ENCODE measurements at regions not wholly inside any gene's neighbourhood (a gene's known extent, or its start where the extent isn't known, plus 50 kb on each side); places are given as distances from the start of the nearest gene placed in this dataset.

DNA sequence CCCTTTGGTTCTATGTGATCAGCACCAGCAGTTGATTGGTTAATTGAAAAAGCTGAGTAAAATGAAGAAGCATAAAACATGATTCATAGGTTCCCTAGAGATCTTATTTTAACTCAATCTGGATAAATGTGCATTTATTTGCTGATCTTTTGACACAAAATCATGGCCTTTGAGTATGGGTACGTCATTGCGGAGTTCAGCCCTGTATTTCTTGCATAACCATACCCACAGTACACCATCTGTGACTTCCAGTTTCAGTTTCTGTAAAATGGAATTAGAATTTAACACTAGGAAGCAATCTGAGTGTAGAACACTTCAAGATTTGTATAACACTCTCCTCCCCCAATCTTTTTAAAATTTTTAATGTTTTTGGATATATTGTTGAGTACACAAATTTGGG lies 358.2 kb downstream of the DDX10 start:
- TF ChIP-seq, protein P1, sequence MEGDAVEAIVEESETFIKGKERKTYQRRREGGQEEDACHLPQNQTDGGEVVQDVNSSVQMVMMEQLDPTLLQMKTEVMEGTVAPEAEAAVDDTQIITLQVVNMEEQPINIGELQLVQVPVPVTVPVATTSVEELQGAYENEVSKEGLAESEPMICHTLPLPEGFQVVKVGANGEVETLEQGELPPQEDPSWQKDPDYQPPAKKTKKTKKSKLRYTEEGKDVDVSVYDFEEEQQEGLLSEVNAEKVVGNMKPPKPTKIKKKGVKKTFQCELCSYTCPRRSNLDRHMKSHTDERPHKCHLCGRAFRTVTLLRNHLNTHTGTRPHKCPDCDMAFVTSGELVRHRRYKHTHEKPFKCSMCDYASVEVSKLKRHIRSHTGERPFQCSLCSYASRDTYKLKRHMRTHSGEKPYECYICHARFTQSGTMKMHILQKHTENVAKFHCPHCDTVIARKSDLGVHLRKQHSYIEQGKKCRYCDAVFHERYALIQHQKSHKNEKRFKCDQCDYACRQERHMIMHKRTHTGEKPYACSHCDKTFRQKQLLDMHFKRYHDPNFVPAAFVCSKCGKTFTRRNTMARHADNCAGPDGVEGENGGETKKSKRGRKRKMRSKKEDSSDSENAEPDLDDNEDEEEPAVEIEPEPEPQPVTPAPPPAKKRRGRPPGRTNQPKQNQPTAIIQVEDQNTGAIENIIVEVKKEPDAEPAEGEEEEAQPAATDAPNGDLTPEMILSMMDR (IDR thresholded peaks at IDR 0.05; ENCODE audit: low read depth, low read length) = no peak
- H3K27me3 ChIP-seq (ENCODE audit: control insufficient read depth, insufficient read depth, low read length) = no peaks in the 10 kb centered on the region
- POLR2A ChIA-PET = no interaction called here
- CTCF ChIA-PET = no interaction called here
- H3K9me3 ChIP-seq (ENCODE audit: control insufficient read depth, insufficient read depth, low read length) = no peaks in the 10 kb centered on the region
- no peak overlapping the region for H3K27ac ChIP-seq (ENCODE audit: low read depth, low read length)
- H3K4me3 ChIP-seq (ENCODE audit: low read depth, low read length) = no peak overlapping the region
- DNase-seq (ENCODE audit: low read depth, low spot score) = no peak

GRCh38 chr11:109026891-109027489 lies 362.1 kb downstream of the DDX10 start:
- H3K4me3 ChIP-seq (ENCODE audit: low read depth, low read length) = no peak overlapping the region
- ChIA-PET CTCF (no interaction called here), POLR2A (no interaction called here)
- TF ChIP-seq, protein P1 (IDR thresholded peaks at IDR 0.05; ENCODE audit: low read depth, low read length) = no peak
- H3K27ac ChIP-seq (ENCODE audit: low read depth, low read length) = no peak overlapping the region
- DNase-seq (ENCODE audit: low read depth, low spot score) = no peak
- no peaks in the 10 kb centered on the region for H3K27me3 ChIP-seq (ENCODE audit: control insufficient read depth, insufficient read depth, low read length)
- H3K9me3 ChIP-seq (ENCODE audit: control insufficient read depth, insufficient read depth, low read length) = no peaks in the 10 kb centered on the region

DNA sequence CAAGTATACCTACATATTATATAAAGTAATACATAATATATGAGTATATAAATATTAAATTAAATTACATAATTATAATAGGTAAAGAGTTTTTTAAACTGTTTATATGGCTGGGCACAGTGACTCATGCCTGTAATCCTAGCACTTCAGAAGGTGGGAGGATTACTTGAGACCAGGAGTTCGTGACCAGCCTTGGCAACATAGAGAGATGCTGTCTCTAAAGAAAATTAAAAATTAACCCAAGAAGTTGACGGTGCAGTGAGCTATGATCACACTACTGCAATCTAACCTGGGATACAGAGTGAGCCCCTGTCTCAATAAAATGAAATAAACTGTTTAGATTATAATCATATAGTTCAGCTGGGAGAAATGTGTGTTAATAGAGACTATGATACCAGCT lies 363.0 kb downstream of the DDX10 start:
- TF ChIP-seq, protein P1 (IDR thresholded peaks at IDR 0.05; ENCODE audit: low read depth, low read length) = no peak
- no peak overlapping the region for H3K27ac ChIP-seq (ENCODE audit: low read depth, low read length)
- POLR2A ChIA-PET = no interaction called here
- DNase-seq (ENCODE audit: low read depth, low spot score) = no peak
- H3K9me3 ChIP-seq (ENCODE audit: control insufficient read depth, insufficient read depth, low read length) = no peaks in the 10 kb centered on the region
- H3K27me3 ChIP-seq (ENCODE audit: control insufficient read depth, insufficient read depth, low read length) = no peaks in the 10 kb centered on the region
- CTCF ChIA-PET = no interaction called here
- no peak overlapping the region for H3K4me3 ChIP-seq (ENCODE audit: low read depth, low read length)

- POLR2A ChIA-PET = no interaction called here
- Histone ChIP-seq H3K9me3 (ENCODE audit: control insufficient read depth, insufficient read depth, low read length) (no peaks in the 10 kb centered on the region), H3K4me3 (ENCODE audit: low read depth, low read length) (no peak overlapping the region), H3K27ac (ENCODE audit: low read depth, low read length) (peak overlapping the region; percentile 21), H3K27me3 (ENCODE audit: control insufficient read depth, insufficient read depth, low read length) (no peaks in the 10 kb centered on the region)
- TF ChIP-seq, protein P1 (IDR thresholded peaks at IDR 0.05; ENCODE audit: low read depth, low read length) = no peak
- CTCF ChIA-PET = no interaction called here
- DNase-seq (ENCODE audit: low read depth, low spot score) = no peak
Observed at GRCh38 chr11:109029927-109030326, 365.1 kb downstream of the DDX10 start.

- Histone ChIP-seq H3K27ac (ENCODE audit: low read depth, low read length) (no peak overlapping the region), H3K27me3 (ENCODE audit: control insufficient read depth, insufficient read depth, low read length) (no peaks in the 10 kb centered on the region), H3K9me3 (ENCODE audit: control insufficient read depth, insufficient read depth, low read length) (no peaks in the 10 kb centered on the region), H3K4me3 (ENCODE audit: low read depth, low read length) (no peak overlapping the region)
- DNase-seq (ENCODE audit: low read depth, low spot score) = peak; percentile 53
- TF ChIP-seq, protein P1 (IDR thresholded peaks at IDR 0.05; ENCODE audit: low read depth, low read length) = no peak
- ChIA-PET CTCF (no interaction called here), POLR2A (no interaction called here)
Observed at GRCh38 chr11:109033627-109034338, 368.9 kb downstream of the DDX10 start.
